HG03095 (cell line): ENCODE measurements at regions not wholly inside any gene's neighbourhood (a gene's known extent, or its start where the extent isn't known, plus 50 kb on each side); places are given as distances from the start of the nearest gene placed in this dataset.

Source experiments
- ATAC-seq: cut with Tn5 transposase; IDR thresholded peaks from one replicate; pipeline ENCODE4 v1.9.1; 2021; ENCODE audit warnings: moderate library complexity; ENCODE audit not compliant: unreplicated experiment

DNA sequence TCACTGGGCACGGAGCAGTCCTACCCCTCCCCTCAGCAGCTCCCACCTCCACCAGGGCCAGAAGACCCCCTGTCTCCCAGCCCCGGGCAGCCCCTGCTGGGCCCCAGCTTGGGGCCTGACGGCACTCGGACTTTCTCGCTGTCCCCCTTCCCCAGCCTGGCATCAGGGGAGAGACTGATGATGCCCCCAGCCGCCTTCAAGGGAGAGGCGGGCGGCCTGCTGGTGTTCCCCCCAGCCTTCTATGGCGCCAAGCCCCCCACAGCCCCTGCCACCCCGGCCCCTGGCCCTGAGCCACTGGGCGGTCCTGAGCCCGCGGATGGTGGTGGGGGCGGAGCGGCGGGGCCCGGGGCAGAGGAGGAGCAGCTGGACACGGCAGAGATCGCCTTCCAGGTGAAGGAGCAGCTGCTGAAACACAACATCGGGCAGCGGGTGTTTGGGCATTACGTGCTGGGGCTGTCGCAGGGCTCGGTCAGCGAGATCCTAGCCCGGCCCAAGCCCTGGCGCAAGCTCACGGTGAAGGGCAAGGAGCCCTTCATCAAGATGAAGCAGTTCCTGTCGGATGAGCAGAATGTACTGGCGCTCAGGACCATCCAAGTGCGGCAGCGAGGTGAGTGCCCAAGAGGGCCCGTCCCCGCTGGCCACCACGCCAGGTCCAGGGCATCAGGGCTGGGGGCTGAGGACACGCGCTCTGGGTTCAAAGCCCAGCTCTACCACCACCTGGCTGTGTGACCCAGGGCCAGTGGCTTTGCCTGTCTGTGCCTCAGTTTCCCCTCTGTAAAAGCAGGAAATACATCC is 58.6 kb downstream of the PHETA1 start:
- ATAC-seq = no peak

DNA sequence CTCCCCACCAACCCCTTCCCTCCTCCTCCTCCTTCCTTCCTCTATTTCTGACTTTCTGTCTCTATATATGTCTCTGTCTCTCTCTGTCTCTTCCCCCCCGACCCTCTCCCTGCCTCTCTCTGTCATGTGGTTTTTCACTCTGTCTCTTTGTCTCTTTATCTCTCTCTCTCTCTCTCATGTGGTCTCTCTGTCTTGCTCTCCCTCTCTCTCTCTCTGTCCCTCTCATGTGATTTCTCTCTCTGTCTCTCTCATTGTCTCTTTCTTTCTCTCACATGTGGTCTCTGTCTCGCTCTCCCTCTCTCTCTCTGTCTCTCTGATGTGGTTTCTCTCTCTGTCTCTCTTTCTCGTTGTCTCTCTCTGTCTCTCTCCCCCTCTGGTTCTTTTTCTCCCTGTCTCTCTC is 59.3 kb downstream of the PHETA1 start:
- no peak for ATAC-seq

DNA sequence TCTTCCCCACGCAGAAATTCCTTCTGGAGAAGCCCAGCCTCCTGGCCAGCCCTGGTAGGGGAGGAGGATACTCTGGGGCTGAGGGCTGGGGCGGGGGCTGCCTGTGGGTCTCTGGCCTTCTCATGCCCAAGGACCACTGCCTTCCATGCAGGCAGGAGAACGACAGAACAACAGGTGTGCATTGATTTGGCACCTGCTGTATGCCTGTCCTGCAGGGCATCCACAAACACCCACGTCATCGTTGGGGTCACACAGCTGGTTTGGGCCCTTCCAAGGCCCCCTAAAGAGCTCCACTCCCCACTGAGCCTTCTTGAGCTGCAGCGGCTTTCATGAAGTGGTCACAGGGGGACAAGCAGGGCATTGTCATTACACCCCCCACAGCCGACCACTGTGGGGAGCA is 60.4 kb downstream of the PHETA1 start:
- no peak for ATAC-seq

DNA sequence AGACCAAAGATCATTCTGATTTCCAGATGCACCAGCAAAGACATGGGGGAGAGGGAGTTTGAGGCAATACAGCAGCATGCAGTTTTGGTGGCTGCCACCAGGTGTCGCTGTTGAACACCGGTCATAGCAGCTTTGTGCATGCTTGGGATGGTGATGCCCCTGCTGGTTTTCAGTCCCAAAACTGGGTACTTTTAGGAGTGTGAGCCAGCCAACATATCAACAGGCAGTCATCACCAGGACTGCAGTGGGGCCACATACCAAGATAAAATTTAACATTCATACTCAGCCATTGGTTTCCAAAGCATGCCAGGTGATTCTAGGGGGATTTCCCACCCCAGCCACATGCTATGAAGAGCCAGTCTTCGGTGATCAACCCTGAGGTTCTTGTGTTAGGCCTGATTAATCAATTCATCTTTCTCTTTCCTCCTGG is 64.2 kb downstream of the PHETA1 start:
- no peak for ATAC-seq

DNA sequence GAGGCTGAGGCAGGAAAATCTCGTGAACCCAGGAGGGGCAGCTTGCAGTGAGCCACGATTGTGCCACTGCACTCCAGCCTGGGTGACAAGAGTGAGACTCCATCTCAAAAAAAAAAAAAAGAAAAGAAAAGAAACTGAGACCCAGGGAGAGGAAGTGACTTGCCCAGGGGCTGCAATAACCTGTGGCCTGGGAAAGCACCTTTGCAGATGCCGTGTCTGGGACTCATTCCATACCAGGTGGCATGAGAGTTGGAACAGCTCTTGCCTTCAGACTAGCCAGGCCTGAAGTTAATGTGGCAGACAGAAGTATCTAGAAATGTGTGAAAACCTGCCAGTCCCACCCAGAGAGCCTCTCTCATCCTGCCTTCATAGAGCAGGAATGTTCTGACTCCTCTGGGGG is 65.4 kb downstream of the PHETA1 start:
- no peak for ATAC-seq

DNA sequence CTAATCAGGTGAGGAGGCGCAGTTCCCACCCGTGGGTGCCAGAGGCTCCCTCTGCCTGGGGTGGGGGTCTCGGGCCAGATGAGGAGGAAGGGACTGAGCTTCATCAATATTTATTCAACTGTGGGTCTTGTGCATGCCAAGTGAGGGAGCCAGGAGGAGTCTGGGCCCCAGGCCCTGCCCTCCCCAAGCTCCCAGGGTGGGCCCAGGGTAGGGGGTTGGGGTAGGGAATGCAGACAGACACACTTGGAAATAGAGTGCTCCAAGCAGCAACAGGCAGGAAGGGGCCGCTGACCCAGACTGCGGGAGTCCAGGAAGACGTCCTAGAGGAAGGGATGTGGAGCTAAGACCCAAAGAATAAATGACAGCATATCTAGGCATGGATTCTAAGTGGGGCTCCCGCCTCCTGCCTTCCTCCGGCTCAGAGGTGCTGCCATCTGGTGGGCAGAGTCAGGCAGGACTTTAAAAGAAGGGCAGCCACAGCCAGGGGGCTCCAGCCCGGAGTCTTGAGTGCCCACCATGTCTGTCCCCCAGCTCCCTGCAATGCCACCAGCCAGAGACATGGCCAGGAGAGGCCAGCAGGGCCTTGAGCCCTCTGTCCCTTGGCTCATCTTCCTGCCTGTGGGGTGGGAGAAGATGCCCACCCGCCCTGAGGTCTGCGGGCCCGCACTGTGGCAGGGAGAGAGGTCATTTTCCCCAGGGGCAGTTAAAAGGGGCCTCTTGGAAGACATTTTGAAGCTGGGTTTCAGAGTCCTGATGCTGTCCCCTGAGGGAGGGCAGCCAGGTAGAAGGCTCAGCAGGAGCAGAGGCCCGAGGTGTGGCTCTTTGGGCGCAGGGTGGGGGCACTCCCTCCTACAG is 70.1 kb downstream of the PHETA1 start:
- ATAC-seq = no peak

DNA sequence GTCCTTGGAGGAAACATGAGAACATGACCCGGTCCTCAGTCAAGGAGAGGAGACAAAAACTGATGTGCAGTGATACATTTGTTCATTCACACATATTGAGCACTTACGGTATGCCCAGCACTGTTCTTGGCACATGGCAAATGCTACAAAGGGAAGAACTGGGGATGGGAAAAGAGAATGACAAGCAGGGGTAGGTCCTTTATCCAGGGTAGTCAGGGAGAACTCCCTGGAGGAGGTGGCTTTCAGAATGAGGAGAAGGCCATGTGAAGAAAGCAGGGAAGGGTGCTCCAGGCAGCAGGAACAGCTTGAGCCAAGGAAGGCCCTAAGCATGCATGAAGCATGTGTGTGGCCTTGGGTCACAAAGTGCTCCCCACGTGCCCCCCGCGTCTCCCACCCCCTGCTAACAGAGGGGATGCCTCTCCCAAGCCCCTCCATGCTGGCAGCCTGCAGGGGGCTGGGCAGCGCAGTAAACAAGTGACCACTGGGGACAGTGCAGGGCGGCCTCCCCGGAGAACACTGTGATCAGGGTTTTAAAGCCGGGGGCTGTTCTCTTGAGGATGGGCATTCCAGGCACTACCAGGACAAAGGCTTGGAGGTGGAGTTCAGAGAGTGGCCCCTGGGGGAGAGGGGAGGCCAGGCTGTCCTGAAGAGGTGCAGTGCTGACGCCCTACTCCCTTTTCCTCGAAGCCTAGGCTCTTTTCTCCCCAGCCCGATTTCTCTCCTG is 71.0 kb downstream of the PHETA1 start:
- no peak for ATAC-seq

DNA sequence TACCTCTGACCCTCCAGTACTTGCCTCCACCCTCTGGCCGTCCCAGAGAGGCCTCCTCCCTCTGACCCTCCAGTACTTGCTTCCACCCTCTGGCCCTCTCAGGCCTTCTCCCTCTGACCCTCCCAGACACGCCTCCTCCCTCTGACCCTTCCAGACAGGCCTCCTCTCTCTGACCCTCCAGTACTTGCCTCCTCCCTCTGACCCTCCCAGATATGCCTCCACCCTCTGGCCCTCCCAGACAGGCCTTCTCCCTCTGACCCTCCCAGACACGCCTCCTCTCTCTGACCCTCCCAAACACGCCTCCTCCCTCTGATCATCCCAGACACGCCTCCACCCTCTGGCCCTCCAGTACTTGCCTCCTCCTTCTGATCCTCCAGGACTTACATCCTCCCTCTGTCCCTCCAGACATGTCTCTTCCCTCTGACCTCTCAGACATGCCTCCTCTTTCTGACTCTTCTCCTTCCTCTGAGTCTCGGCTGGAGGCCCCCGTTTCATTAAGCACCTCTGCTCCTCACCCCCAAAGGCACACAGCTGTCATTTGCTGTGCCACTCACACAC is 71.9 kb downstream of the PHETA1 start:
- ATAC-seq = no peak

DNA sequence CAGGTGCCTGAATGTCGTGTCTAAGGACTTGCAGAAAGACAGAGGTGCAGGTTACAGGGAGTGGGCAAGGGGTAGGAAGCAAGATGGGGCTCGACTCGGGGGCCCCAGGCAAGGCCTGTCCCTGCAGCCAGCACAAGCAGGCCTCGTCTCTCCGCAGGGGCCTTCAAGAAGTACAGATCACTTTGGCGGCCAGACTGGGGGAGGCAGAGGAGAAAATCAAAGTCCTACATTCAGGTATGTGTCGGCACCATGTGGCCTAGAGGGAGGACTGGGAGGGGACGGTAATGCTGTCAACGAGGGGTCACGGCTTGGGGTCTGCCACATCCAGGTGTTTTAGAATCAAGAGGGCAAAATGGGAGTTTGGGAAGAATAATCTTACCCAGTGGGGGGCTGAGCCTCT is 73.7 kb downstream of the PHETA1 start:
- ATAC-seq = no peak

DNA sequence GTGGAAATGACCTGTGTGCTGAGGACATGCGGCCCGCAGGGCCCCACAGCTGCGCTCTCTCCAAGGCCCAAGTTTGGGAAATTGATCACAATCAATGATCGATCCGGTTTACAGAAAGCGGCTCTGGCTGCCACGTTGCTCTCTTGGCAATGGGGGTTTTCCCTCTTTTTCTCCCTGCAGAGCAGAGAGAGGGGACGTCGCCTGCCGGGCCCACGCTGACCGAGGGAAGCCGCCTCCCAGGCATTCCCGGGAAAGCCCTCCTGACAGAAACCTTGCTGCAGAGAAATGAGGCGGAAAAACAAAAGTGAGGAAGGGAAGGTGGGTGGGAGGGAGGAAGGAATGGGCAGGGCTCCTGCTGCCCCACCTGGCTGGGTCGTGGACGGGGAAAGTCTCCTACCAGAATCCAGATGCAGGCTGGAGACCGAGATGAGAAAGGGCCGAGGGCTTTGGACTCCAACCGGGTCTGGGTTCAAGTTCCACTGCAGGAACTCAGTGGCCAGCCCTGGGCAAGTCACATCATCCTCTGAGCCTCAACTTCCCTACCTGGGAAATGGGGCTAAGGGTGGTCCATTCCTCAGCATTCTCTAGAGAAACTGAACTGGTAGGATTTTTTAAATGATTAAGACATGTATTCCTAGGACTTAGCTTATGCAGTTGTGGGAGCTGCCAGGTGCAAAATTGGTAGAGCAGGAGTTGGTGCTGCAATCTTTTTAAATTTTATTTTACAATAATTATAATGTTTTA is 75.5 kb downstream of the PHETA1 start:
- no peak for ATAC-seq

DNA sequence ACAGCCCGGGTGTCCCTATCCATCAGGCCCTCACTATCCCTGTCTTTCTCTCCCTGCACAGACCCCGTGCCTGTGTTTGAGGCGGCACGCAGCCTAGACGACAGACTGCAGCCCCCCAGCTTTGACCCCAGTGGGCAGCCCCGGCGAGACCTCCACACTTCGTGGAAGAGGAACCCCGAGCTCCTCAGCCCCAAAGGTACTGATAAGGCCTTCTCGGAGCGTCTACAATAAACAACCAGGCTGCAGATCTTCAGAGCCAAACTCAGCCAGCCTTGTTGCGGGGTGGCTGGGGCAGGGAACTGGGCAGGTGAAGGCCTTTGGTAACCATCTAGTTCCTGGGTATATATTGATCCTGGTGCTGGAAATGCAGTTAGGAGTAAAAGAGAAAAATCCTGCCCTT is 77.5 kb downstream of the PHETA1 start:
- no peak for ATAC-seq

DNA sequence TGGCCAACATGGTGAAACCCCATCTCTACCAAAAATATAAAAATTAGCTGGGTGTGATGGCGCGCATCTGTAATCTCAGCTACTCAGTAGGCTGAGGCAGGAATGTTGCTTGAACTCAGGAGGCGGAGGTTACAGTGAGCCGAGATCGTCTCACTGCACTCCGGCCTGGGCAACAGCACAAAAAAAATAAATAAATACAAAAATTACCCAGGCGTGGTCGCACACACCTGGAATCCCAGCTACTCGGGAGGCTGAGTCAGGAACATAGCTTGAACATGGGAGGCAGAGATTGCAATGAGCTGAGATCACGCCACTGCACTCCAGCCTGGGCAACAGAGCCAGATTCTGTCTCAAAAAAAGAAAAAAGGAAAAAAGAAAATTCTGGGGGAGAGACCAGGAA is 80.1 kb downstream of the PHETA1 start:
- no peak for ATAC-seq

DNA sequence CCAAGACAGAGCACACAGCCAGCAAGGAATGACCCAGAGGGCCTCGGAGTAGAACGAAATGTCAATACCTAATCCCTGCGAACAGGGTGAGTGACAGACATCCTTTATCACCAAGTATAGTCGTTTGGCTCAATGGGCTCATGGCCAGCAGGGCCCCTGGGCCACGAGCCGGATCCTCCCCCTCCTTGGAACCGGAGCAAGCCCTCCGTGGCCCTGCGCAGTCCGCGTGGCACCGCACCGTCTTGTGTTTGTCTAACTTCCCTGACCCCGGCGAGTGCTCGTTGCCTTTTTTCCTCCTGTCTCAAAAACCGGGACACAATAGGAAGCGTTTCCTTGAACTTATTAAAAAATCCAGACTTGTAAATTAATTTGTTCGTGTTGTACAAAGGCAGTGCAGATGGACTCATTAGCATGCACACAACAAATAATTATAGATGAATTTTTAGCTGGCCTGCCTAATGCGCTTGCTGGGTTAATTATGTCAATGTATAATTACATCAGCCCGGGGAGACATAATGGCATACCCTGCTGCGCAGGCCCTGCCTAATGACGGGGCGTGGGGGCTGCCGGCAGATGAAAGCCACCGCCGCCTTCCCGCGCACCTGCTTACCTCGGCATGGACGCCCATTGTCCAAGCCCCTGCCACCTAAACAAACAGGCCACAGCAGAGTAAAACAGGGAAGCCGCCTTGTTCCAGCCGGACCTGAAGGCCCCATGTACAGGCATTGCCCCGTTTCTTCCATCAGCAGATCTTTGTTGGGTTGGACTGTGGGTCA is 81.6 kb downstream of the PHETA1 start:
- ATAC-seq = no peak

DNA sequence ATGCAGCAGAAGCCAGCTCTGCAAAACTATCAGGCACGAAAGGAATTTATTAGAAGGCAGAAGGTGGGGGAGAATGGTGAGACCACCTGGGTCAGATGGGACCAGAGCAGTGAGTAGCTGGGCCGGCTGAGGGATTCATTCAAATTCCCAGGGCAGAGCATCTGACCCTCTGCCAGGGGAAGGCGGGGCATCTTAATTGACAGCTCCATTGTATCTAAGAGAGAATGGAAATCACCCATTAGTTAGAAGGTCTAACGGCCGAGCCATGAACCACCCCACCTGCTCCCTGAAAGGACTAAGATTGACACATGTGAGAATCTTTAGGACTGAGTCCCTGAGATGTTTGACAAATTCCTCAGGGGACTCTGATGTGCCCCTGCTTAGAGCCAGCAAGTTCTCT is 83.7 kb downstream of the PHETA1 start:
- ATAC-seq = no peak

DNA sequence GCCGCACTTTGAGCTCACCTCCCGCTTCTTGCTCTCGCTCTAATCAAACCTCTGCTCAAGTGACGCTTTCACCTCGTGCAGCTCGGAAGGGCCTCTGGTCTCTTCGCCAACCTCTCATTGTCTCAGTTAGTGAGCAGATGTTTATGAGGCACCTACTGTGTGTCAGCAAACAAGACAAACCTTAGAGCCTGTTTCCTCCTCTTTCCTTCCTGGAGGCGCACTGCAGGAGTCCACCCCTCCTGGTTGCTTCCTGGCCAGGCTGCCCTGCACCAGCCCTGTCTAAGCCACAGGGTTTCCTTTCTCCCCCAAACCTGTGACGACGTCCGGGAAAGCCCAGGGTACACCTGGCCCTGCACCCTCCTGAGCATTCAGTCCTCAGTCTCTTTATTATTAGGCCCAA is 84.2 kb downstream of the PHETA1 start:
- no peak for ATAC-seq

DNA sequence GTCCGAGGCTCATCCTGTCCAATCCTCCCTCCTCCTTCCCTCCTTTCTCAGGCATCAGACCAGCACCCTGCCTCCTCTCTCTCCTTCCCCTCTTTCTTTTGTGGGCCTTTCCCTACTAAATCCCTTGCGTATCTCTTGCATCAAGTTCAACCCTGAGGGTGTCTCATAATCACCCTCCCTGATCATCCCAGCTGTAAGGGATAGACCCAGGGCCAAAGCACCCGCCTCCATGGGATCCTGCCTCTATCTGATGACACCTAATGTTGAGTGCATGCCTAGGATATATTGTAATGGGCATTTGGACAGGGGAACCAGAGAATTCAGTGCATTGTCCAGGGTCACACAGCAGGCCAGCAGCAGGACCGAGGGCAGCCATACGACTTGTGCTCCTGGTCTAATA is 84.9 kb downstream of the PHETA1 start:
- ATAC-seq = no peak

DNA sequence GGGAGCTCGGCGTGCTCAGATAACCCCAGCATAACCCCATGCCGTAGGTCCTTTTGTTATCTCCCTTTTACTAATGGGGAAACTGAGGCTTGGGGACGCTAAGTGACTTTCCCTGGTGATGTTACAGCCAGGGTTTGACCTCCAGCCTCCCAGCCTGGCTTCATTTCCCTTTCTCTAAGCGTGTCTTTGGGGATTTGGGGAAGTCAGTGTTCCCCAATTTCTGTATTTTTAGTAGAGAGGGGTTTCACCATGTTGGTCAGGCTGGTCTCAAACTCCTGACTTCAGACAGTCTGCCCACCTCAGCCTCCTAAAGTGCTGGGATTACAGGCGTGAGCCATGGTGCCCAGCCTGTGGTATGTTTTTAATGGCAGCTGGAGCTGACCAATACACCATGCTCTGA is 85.4 kb downstream of the PHETA1 start:
- ATAC-seq = no peak

DNA sequence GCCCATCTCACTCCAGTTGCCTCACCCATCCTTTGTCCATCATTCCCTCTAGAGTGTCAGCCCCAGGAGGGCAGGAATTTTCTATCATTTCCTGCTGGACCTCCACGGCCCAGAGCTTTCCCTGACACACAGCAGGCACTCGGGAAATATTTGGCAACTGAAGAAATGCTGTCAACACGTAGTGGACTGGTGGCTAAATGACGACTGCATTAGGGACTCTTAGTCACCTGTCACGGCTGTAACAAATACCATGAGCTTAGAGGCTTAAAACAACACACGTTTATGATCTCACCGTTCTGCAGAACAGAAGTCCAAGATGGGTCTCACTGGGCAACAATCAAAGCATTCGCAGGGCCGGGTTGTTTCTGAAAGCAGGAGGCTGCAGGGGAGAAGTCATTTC is 91.3 kb downstream of the PHETA1 start:
- no peak for ATAC-seq

DNA sequence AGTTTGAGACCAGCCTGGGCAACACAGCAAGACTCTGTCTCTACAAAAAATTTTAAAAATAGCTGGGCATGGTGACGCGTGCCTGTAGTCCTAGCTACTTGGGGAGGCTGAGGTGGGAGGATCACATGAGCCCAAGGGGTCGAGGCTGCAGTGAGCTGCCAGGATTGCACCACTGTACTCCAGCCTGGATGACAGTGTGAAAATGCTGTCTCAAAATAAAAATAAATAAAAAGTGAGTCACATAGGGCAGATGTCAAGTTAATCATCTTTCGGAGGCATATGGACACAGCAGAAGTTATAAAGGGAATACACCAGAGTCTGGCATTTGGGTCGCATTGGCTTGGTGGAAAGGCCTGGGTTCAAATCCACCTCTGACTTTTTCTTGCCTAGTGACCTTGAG is 92.7 kb downstream of the PHETA1 start:
- ATAC-seq = no peak

DNA sequence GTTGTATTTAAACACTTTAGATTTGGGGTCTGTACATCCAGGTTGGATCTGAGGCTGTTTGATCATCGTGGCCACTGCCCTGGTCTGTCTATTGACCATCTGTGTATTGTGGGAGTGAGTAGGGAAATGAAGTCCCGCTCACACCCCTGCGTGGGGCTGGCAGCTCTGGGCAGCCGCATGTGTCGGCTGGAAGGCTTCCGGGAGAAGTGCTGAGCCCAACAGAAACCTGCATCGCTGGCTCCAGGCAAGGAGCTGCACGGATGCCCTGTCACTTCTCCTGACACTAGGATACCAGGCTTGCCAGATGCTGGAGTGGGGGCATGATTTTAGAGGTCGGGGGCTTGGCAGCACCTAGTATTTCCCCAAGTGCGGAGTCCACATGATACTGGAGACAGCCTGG is 93.6 kb downstream of the PHETA1 start:
- ATAC-seq = no peak
